HCT116 (cell line): ENCODE measurements at regions not wholly inside any gene's neighbourhood (a gene's known extent, or its start where the extent isn't known, plus 50 kb on each side); places are given as distances from the start of the nearest gene placed in this dataset.

ENCODE experiments used
- ATAC-seq: fragments of 200-7000 bp; cut with Tn5 transposase; 2 replicates; pipeline ENCODE4 v1.9.1; 2020; ENCODE audit warnings: mild to moderate bottlenecking, moderate library complexity
- BruUV-seq: library from RNA; stranded (reverse); fragments of 400-500 nt; replicated peaks from 2 replicates; lab custom pipeline; 2021; lab: Mats Ljungman, UMichigan
- CTCF ChIA-PET: fragments of 300-600 bp; sonication (Branson Sonifier 250); formaldehyde crosslinking; loops from one replicate; lab custom pipeline; 2021; ENCODE audit warnings: antibody characterized with exemption; lab: Charles Lee
- POLR2A ChIA-PET: fragments of 300-600, 350-600 bp; sonication (Branson Sonifier 250); formaldehyde crosslinking; loops from one replicate; lab custom pipeline; 2021; ENCODE audit warnings: antibody characterized with exemption; lab: Charles Lee
- RAD21 ChIA-PET, 2 experiments: fragments of 300-600 bp; sonication (Branson Sonifier 250); formaldehyde crosslinking; loops; one replicate each; lab custom pipeline; 2023; ENCODE audit warnings: low total read pairs in 2 of 2; ENCODE audit not compliant: uncharacterized antibody in 2 of 2, unreplicated experiment in 2 of 2, low non-redundant PET in 1 of 2; lab: Charles Lee
- DNase-seq: peaks from one replicate; pipeline ENCODE4 v3.0.0-alpha.2; 2010; ENCODE audit warnings: low read depth, low spot score
- H2AFZ ChIP-seq: fragments of 200-600 bp; shearing (Covaris generic), sonication (generic); 2 replicates; pipeline ENCODE4 v1.6.1; 2017; ENCODE audit warnings: low read depth, mixed run types, mixed read lengths, antibody characterized with exemption, low read length; ENCODE audit not compliant: poor library complexity, severe bottlenecking
- H3K27ac ChIP-seq: 2 replicates; pipeline ENCODE4 v1.5.1; 2012; ENCODE audit warnings: low read depth, low read length
- H3K27me3 ChIP-seq: fragments of 200-600 bp; sonication (generic); 2 replicates; pipeline ENCODE4 v1.6.1; 2016; ENCODE audit warnings: mixed run types, low read length, mixed read lengths; ENCODE audit not compliant: insufficient read depth
- H3K36me3 ChIP-seq, 2 experiments: fragments of 200-500 bp in 1 of 2; fragments of 200-600 bp in 1 of 2; sonication (Bioruptor generic) in 1 of 2; sonication (generic) in 1 of 2; 2 replicates each; pipeline versions ENCODE4 v1.5.1 to v1.6.1; 2014 to 2016; ENCODE audit warnings: low read length in 2 of 2, inconsistent platforms in 1 of 2, mixed read lengths in 1 of 2, mixed run types in 1 of 2; ENCODE audit not compliant: insufficient read depth in 2 of 2, control insufficient read depth in 1 of 2
- H3K4me1 ChIP-seq, 2 experiments: fragments of 200-600 bp in 1 of 2; sonication (generic) in 1 of 2; 2 replicates each; pipeline versions ENCODE4 v1.5.1 to v1.6.1; 2012 to 2017; ENCODE audit warnings: low read length in 2 of 2, inconsistent platforms in 1 of 2, mild to moderate bottlenecking in 1 of 2, mixed read lengths in 1 of 2, mixed run types in 1 of 2, moderate library complexity in 1 of 2; ENCODE audit not compliant: insufficient read depth in 2 of 2, control insufficient read depth in 1 of 2
- H3K4me2 ChIP-seq: fragments of 200-600 bp; sonication (generic); 2 replicates; pipeline ENCODE4 v1.6.1; 2017; ENCODE audit warnings: mixed run types, low read length, mixed read lengths
- H3K4me3 ChIP-seq, 2 experiments: fragments of 200-600 bp in 1 of 2; sonication (generic) in 1 of 2; replicated peaks in 1 of 2; 2 replicates each; pipeline ENCODE4 v1.5.1; 2011 to 2016; ENCODE audit warnings: low read length in 2 of 2, control low read depth in 1 of 2, low read depth in 1 of 2, mild to moderate bottlenecking in 1 of 2, mixed read lengths in 1 of 2, mixed run types in 1 of 2
- H3K79me2 ChIP-seq: fragments of 200-600 bp; sonication (generic); 2 replicates; pipeline ENCODE4 v1.6.1; 2017; ENCODE audit warnings: mild to moderate bottlenecking, mixed run types, low read length, moderate library complexity, mixed read lengths; ENCODE audit not compliant: insufficient read depth
- H3K9ac ChIP-seq: fragments of 200-600 bp; sonication (generic); 2 replicates; pipeline ENCODE4 v1.6.1; 2016; ENCODE audit warnings: low read length, mixed read lengths
- H3K9me2 ChIP-seq: fragments of 200-600 bp; sonication (generic), shearing (Covaris generic); 2 replicates; pipeline ENCODE4 v1.6.1; 2017; ENCODE audit warnings: mixed run types, mild to moderate bottlenecking, moderate library complexity; ENCODE audit not compliant: insufficient read depth
- H3K9me3 ChIP-seq, 2 experiments: fragments of 200-500 bp in 1 of 2; fragments of 200-600 bp in 1 of 2; sonication (Bioruptor generic) in 1 of 2; sonication (generic) in 1 of 2; 2 replicates each; pipeline ENCODE4 v1.6.1; 2014 to 2017; ENCODE audit warnings: low read length in 2 of 2, mixed read lengths in 2 of 2, inconsistent platforms in 1 of 2, low read depth in 1 of 2, mild to moderate bottlenecking in 1 of 2, mixed run types in 1 of 2, moderate library complexity in 1 of 2; ENCODE audit not compliant: control insufficient read depth in 1 of 2, insufficient read depth in 1 of 2
- H4K20me1 ChIP-seq: fragments of 200-600 bp; sonication (generic), shearing (Covaris generic); 2 replicates; pipeline ENCODE4 v1.6.1; 2017; ENCODE audit warnings: mixed run types, mild to moderate bottlenecking, moderate library complexity; ENCODE audit not compliant: insufficient read depth
- ATF3 ChIP-seq: IDR thresholded peaks from 2 replicates; pipeline ENCODE4 v1.6.1; 2012
- CBX3 ChIP-seq: IDR thresholded peaks from 2 replicates; pipeline ENCODE4 v1.6.1; 2012; ENCODE audit warnings: low read depth
- EGR1 ChIP-seq: IDR thresholded peaks from 2 replicates; pipeline ENCODE4 v1.6.1; 2012; ENCODE audit warnings: low read depth
- ELF1 ChIP-seq: IDR thresholded peaks from 2 replicates; pipeline ENCODE4 v1.6.1; 2012; ENCODE audit warnings: low read depth, borderline replicate concordance
- EZH2 ChIP-seq: fragments of 200-600 bp; sonication (generic); IDR thresholded peaks from 2 replicates; pipeline ENCODE4 v1.6.1; 2017; ENCODE audit warnings: antibody characterized with exemption, mixed run types
- FOSL1 ChIP-seq: IDR thresholded peaks from 2 replicates; pipeline ENCODE4 v1.6.1; 2012; ENCODE audit warnings: low read depth
- JUND ChIP-seq: IDR thresholded peaks from 2 replicates; pipeline ENCODE4 v1.6.1; 2012
- MAX ChIP-seq: IDR thresholded peaks from 2 replicates; pipeline ENCODE4 v1.6.1; 2012
- POLR2A ChIP-seq: IDR thresholded peaks from 2 replicates; pipeline ENCODE4 v1.7.0; 2011; ENCODE audit warnings: borderline replicate concordance; ENCODE audit not compliant: insufficient read depth, insufficient read length; ENCODE audit errors: extremely low read depth
- RAD21 ChIP-seq: IDR thresholded peaks from 2 replicates; pipeline ENCODE4 v1.6.1; 2012; ENCODE audit warnings: low read depth, mild to moderate bottlenecking
- REST ChIP-seq: IDR thresholded peaks from 2 replicates; pipeline ENCODE4 v1.6.1; 2012; ENCODE audit warnings: low read depth
- SP1 ChIP-seq: IDR thresholded peaks from 2 replicates; pipeline ENCODE4 v1.6.1; 2012; ENCODE audit warnings: low read depth
- SRF ChIP-seq: IDR thresholded peaks from 2 replicates; pipeline ENCODE4 v1.6.1; 2012; ENCODE audit warnings: low read depth
- TCF7L2 ChIP-seq: IDR thresholded peaks from 2 replicates; pipeline ENCODE4 v1.7.0; 2011; ENCODE audit warnings: borderline replicate concordance, inconsistent platforms; ENCODE audit not compliant: insufficient read depth, insufficient read length; ENCODE audit errors: extremely low read depth
- ZFX ChIP-seq: fragments of 450-650 bp; IDR thresholded peaks from 2 replicates; pipeline ENCODE4 v1.6.1; 2017
- ZNF274 ChIP-seq: fragments of 200-500 bp; sonication (Bioruptor generic); IDR thresholded peaks from 2 replicates; pipeline ENCODE4 v1.6.1; 2014; ENCODE audit warnings: mild to moderate bottlenecking, low read depth, low read length, inconsistent platforms
- intact Hi-C: fragments of 100-400 bp; cut with micrococcal nuclease; formaldehyde crosslinking; loops from 2 replicates; pipeline ENCODE4 v1.10.0; 2022
- TF ChIP-seq, protein P1 (sequence below): IDR thresholded peaks from 2 replicates; pipeline ENCODE4 v1.6.1; 2011; ENCODE audit warnings: mild to moderate bottlenecking, low read length, moderate library complexity; ENCODE audit not compliant: insufficient replicate concordance; ENCODE audit errors: extremely low read depth

DNA sequence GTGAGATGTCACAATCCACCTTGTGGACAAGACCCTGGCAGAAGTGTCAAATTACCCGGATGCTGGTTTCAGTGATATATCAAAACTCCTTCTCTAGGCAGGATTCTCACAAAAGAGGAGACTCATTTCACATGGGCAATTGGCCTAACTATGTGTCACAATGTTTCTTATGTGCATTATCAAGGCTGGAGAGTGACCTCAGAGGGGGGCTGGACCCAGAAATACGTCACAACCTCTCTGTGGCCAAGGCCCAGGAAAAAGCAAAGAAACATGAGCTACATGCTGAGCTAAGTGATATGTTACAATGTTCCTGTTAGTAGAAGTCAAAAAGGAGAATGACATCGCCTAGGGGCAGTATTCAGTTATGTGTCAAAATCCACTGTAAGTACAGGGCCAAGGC lies 1031.2 kb upstream of the AMELY start:
- RAD21 ChIA-PET = no interaction called here
- Histone ChIP-seq H2AFZ (no peak overlapping the region), H3K27ac (no peak overlapping the region), H3K9me3 (no peaks in the 10 kb centered on the region), H3K4me3 (no peak overlapping the region), H3K79me2 (no peaks in the 10 kb centered on the region), H4K20me1 (no peaks in the 10 kb centered on the region), H3K4me2 (no peak overlapping the region), H3K4me1 (no peaks in the 10 kb centered on the region), H3K9ac (no peak overlapping the region), H3K9me2 (no peaks in the 10 kb centered on the region), H3K36me3 (no peaks in the 10 kb centered on the region), H3K27me3 (no peaks in the 10 kb centered on the region)
- DNase-seq = no peak
- no TSS peak for BruUV-seq
- intact Hi-C loops = no loop called here
- POLR2A ChIA-PET = no interaction called here
- CTCF ChIA-PET = no interaction called here
- no peak for ATAC-seq
- no peak for TF ChIP-seq EZH2
- TF ChIP-seq CBX3 = no peak
- no peak for TF ChIP-seq ZNF274
- TF ChIP-seq FOSL1 = no peak
- no peak for TF ChIP-seq POLR2A
- no peak for TF ChIP-seq SP1
- no peak for TF ChIP-seq SRF
- TF ChIP-seq, protein P1, sequence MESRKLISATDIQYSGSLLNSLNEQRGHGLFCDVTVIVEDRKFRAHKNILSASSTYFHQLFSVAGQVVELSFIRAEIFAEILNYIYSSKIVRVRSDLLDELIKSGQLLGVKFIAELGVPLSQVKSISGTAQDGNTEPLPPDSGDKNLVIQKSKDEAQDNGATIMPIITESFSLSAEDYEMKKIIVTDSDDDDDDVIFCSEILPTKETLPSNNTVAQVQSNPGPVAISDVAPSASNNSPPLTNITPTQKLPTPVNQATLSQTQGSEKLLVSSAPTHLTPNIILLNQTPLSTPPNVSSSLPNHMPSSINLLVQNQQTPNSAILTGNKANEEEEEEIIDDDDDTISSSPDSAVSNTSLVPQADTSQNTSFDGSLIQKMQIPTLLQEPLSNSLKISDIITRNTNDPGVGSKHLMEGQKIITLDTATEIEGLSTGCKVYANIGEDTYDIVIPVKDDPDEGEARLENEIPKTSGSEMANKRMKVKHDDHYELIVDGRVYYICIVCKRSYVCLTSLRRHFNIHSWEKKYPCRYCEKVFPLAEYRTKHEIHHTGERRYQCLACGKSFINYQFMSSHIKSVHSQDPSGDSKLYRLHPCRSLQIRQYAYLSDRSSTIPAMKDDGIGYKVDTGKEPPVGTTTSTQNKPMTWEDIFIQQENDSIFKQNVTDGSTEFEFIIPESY = no peak
- TF ChIP-seq ELF1 = no peak
- no peak for TF ChIP-seq EGR1
- TF ChIP-seq ATF3 = no peak
- no peak for TF ChIP-seq ZFX
- TF ChIP-seq JUND = no peak
- TF ChIP-seq TCF7L2 = no peak
- TF ChIP-seq MAX = no peak
- no peak for TF ChIP-seq RAD21
- TF ChIP-seq REST = no peak
